ENCODE measurements at regions not wholly inside any gene's neighbourhood (a gene's known extent, or its start where the extent isn't known, plus 50 kb on each side); places are given as distances from the start of the nearest gene placed in this dataset.

GRCh38 chr10:78907551-78908211 is 161.1 kb upstream of the ZMIZ1 start:
- no peak for TF ChIP-seq CTCF (IDR thresholded peaks at IDR 0.05)
- TF ChIP-seq POLR2A (IDR thresholded peaks at IDR 0.05), result no peak
- no peak for TF ChIP-seq EP300 (IDR thresholded peaks at IDR 0.05)

Measured in tibial nerve (tissue), 4 donors.